Chondrocyte (in vitro differentiated cells): ENCODE measurements at regions not wholly inside any gene's neighbourhood (a gene's known extent, or its start where the extent isn't known, plus 50 kb on each side); places are given as distances from the start of the nearest gene placed in this dataset.
A peak's percentile ranks its signal among the peaks of the same experiment; 100 is the strongest.

Source experiments
- DNase-seq: peaks from one replicate; pipeline ENCODE4 v3.0.0; 2021; ENCODE audit warnings: mixed read lengths, low spot score
- H3K27ac Mint-ChIP-seq: one replicate; pipeline ENCODE4 v1.8.0; 2021; ENCODE audit warnings: mild to moderate bottlenecking, moderate library complexity, mixed read lengths; ENCODE audit not compliant: unreplicated experiment
- H3K27me3 Mint-ChIP-seq: 2 replicates; pipeline ENCODE4 v1.8.0; 2021; ENCODE audit warnings: low read depth, mixed read lengths
- H3K36me3 Mint-ChIP-seq: 2 replicates; pipeline ENCODE4 v1.8.0; 2021; ENCODE audit warnings: low read depth, mixed read lengths
- H3K4me1 Mint-ChIP-seq: 2 replicates; pipeline ENCODE4 v1.8.0; 2021; ENCODE audit warnings: low read depth, mild to moderate bottlenecking, mixed read lengths
- H3K4me3 Mint-ChIP-seq: one replicate; pipeline ENCODE4 v1.8.0; 2021; ENCODE audit warnings: mild to moderate bottlenecking, moderate library complexity, mixed read lengths; ENCODE audit not compliant: unreplicated experiment
- H3K9me3 Mint-ChIP-seq: 2 replicates; pipeline ENCODE4 v1.8.0; 2021; ENCODE audit warnings: low read depth, mixed read lengths
- CTCF ChIP-seq: fragments of 200-600 bp; sonication (generic); IDR thresholded peaks from 2 replicates; pipeline ENCODE4 v1.5.0; 2021; ENCODE audit warnings: antibody characterized with exemption, mild to moderate bottlenecking, moderate library complexity

GRCh38 chr1:90126834-90127233 is 131.9 kb downstream of the ZNF326 start:
- no peaks in the 10 kb centered on the region for H3K9me3 Mint-ChIP-seq
- H3K27me3 Mint-ChIP-seq: peaks cover 27% of the 10 kb centered on the region
- no peak overlapping the region for H3K4me3 Mint-ChIP-seq
- no peaks in the 10 kb centered on the region for H3K4me1 Mint-ChIP-seq
- no peak for DNase-seq
- H3K36me3 Mint-ChIP-seq: no peaks in the 10 kb centered on the region
- no peak for TF ChIP-seq CTCF
- no peak overlapping the region for H3K27ac Mint-ChIP-seq

GRCh38 chr1:90122654-90123340 is 127.9 kb downstream of the ZNF326 start:
- no peak for TF ChIP-seq CTCF
- peaks cover 19% of the 10 kb centered on the region for H3K27me3 Mint-ChIP-seq
- DNase-seq: no peak
- no peak overlapping the region for H3K27ac Mint-ChIP-seq
- H3K4me3 Mint-ChIP-seq: no peak overlapping the region
- H3K36me3 Mint-ChIP-seq: no peaks in the 10 kb centered on the region
- peaks cover 14% of the 10 kb centered on the region for H3K9me3 Mint-ChIP-seq
- no peaks in the 10 kb centered on the region for H3K4me1 Mint-ChIP-seq

DNA sequence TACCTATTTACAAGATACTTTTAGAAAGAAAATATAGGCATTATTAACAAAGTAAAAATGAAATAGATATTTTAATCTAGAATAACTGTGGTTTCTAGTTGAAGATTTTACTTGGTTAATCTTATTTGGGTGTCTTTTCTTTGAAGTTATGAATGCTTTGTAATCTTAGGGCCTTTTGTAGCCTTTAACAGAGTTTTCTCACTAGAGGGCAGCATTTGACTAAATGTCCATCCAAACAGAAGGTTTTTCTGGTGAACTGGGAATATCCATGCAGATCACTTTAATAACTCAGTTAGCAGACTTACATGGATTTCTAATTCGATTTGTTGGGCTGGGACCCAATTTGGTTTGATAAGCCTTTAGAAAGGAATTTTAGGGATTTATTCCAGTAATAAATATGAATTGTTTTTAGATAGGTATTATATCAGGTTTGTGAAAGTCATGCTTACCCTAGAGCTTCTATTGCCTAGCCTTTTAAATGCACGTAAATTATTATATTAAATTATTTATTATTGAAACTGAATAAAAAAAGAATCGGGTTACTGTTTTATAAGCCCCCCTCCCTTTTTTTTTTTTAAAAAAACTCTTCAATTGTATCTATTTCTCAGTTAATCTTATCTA is 119.7 kb downstream of the ZNF326 start:
- no peak for DNase-seq
- Mint-ChIP-seq H3K36me3 (no peaks in the 10 kb centered on the region), H3K9me3 (peaks cover 4% of the 10 kb centered on the region), H3K27ac (no peak overlapping the region), H3K4me3 (no peak overlapping the region), H3K27me3 (peaks cover 37% of the 10 kb centered on the region), H3K4me1 (no peaks in the 10 kb centered on the region)
- TF ChIP-seq CTCF: peak; percentile 89

DNA sequence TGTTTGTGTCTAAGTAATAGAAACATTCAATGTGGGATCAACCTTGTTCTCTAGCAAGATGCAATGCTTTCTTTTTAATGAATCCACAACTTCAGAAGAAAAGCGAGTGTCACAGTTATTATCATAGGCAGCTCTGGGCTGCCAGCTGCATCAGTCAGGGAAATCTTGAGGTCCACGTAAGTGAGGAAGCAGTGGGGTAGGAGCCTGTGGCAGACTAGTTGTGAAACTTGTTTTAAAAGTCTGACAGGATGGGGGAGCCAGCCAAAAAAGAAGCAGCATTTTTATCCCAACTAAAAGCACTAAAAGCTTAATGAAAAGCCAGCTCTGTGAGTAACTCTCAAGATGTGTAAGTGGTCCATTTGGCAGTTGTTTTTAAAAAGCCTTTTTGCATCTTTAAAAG is 113.1 kb downstream of the ZNF326 start:
- Mint-ChIP-seq H3K4me3 (no peak overlapping the region), H3K9me3 (no peaks in the 10 kb centered on the region), H3K27me3 (peaks cover 39% of the 10 kb centered on the region), H3K27ac (no peak overlapping the region), H3K4me1 (no peaks in the 10 kb centered on the region), H3K36me3 (no peaks in the 10 kb centered on the region)
- no peak for TF ChIP-seq CTCF
- DNase-seq: no peak

GRCh38 chr1:90106311-90106710 is 111.4 kb downstream of the ZNF326 start:
- Mint-ChIP-seq H3K27me3 (peaks cover 34% of the 10 kb centered on the region), H3K9me3 (no peaks in the 10 kb centered on the region), H3K4me3 (no peak overlapping the region), H3K36me3 (no peaks in the 10 kb centered on the region), H3K4me1 (no peaks in the 10 kb centered on the region), H3K27ac (no peak overlapping the region)
- DNase-seq: no peak
- no peak for TF ChIP-seq CTCF
